H1 (cell line): ENCODE measurements at regions not wholly inside any gene's neighbourhood (a gene's known extent, or its start where the extent isn't known, plus 50 kb on each side); places are given as distances from the start of the nearest gene placed in this dataset.

ENCODE experiments used
- CBX5 ChIP-seq: fragments of 300-800, 300-1000 bp; sonication (generic); IDR thresholded peaks from 2 replicates; pipeline ENCODE4 v1.7.1; 2016; ENCODE audit warnings: antibody characterized with exemption, low read length, low read depth
- CEBPB ChIP-seq: IDR thresholded peaks from 2 replicates; pipeline ENCODE4 v1.6.1; 2012; ENCODE audit warnings: low read depth, low read length
- CREB1 ChIP-seq: IDR thresholded peaks from 2 replicates; pipeline ENCODE4 v1.6.1; 2012; ENCODE audit warnings: inconsistent platforms
- EP300 ChIP-seq, 2 experiments: IDR thresholded peaks; 1 replicate in 1 of 2; 2 replicates in 1 of 2; pipeline ENCODE4 v1.6.1; 2011 to 2012; ENCODE audit warnings: low read depth in 2 of 2, low read length in 2 of 2, mild to moderate bottlenecking in 2 of 2, borderline replicate concordance in 1 of 2, inconsistent platforms in 1 of 2, moderate library complexity in 1 of 2
- GTF2F1 ChIP-seq: IDR thresholded peaks from 2 replicates; pipeline ENCODE4 v1.6.1; 2012; ENCODE audit warnings: low read depth, low read length, improper control_type of control experiment, borderline replicate concordance
- JUN ChIP-seq: IDR thresholded peaks from 2 replicates; pipeline ENCODE4 v1.6.1; 2011; ENCODE audit warnings: low read depth, mild to moderate bottlenecking, improper control_type of control experiment, low read length
- POLR2A ChIP-seq, 2 experiments: IDR thresholded peaks; 1 replicate in 1 of 2; 2 replicates in 1 of 2; pipeline ENCODE4 v1.6.1; 2011; ENCODE audit warnings: low read depth in 2 of 2, low read length in 2 of 2, mild to moderate bottlenecking in 2 of 2; ENCODE audit errors: control extremely low read depth in 1 of 2
- RAD21 ChIP-seq, 2 experiments: IDR thresholded peaks in 1 of 2; conservative IDR thresholded peaks in 1 of 2; 2 replicates each; pipeline ENCODE4 v1.6.1; 2011; ENCODE audit warnings: low read depth in 2 of 2, low read length in 2 of 2, improper control_type of control experiment in 1 of 2, inconsistent platforms in 1 of 2, mild to moderate bottlenecking in 1 of 2, moderate library complexity in 1 of 2
- SP1 ChIP-seq: IDR thresholded peaks from 2 replicates; pipeline ENCODE4 v1.6.1; 2011; ENCODE audit warnings: low read depth, low read length
- TF ChIP-seq, protein P1 (sequence below), 3 experiments: IDR thresholded peaks; 1 replicate in 2 of 3; 2 replicates in 1 of 3; pipeline versions ENCODE4 v1.5.1 to v1.6.1; 2011; ENCODE audit warnings: low read length in 3 of 3, mild to moderate bottlenecking in 3 of 3, inconsistent platforms in 2 of 3, low read depth in 1 of 3, moderate library complexity in 1 of 3; ENCODE audit not compliant: insufficient read depth in 1 of 3; ENCODE audit errors: control extremely low read depth in 1 of 3
- TF ChIP-seq, protein P2 (sequence below): IDR thresholded peaks from 2 replicates; pipeline ENCODE4 v1.6.1; 2012; ENCODE audit warnings: inconsistent platforms

DNA sequence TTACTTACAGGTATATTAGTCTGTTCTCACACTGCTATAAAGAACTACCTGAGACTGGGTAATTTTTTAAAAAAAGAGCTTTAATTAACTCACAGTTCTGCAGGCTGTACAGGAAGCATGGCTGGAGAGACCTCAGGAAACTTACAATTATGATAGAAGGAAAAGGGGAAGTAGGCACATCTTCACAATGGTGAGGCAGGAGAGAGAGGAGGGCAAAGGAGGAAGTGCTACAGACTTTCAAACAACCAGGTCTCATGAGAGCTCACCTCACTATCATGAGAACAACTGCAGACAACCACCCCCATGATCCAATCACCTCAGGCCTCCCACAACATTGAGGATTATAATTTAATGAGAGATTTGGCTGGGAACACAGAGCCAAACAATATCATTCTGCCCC is 511.7 kb downstream of the SLITRK6 start:
- TF ChIP-seq, protein P1, sequence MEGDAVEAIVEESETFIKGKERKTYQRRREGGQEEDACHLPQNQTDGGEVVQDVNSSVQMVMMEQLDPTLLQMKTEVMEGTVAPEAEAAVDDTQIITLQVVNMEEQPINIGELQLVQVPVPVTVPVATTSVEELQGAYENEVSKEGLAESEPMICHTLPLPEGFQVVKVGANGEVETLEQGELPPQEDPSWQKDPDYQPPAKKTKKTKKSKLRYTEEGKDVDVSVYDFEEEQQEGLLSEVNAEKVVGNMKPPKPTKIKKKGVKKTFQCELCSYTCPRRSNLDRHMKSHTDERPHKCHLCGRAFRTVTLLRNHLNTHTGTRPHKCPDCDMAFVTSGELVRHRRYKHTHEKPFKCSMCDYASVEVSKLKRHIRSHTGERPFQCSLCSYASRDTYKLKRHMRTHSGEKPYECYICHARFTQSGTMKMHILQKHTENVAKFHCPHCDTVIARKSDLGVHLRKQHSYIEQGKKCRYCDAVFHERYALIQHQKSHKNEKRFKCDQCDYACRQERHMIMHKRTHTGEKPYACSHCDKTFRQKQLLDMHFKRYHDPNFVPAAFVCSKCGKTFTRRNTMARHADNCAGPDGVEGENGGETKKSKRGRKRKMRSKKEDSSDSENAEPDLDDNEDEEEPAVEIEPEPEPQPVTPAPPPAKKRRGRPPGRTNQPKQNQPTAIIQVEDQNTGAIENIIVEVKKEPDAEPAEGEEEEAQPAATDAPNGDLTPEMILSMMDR (IDR thresholded peaks at IDR 0.05; ENCODE audit: control extremely low read depth in 1 of 3, insufficient read depth in 1 of 3, low read depth in 1 of 3, low read length in 3 of 3) = no peak
- TF ChIP-seq RAD21 (IDR thresholded peaks at IDR 0.05 in 1 of 2, conservative IDR thresholded peaks at IDR 0.05 in 1 of 2; ENCODE audit: low read depth in 2 of 2, low read length in 2 of 2) (no peak), CEBPB (no peak), JUN (no peak), SP1 (no peak), CBX5 (no peak), POLR2A (IDR thresholded peaks at IDR 0.05; ENCODE audit: control extremely low read depth in 1 of 2, low read depth in 2 of 2, low read length in 2 of 2) (no peak), EP300 (IDR thresholded peaks at IDR 0.05; ENCODE audit: borderline replicate concordance in 1 of 2, low read depth in 2 of 2, low read length in 2 of 2) (no peak), GTF2F1 (no peak), CREB1 (no peak)
- TF ChIP-seq, protein P2, sequence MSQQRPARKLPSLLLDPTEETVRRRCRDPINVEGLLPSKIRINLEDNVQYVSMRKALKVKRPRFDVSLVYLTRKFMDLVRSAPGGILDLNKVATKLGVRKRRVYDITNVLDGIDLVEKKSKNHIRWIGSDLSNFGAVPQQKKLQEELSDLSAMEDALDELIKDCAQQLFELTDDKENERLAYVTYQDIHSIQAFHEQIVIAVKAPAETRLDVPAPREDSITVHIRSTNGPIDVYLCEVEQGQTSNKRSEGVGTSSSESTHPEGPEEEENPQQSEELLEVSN = no peak
